Esophagus squamous epithelium (tissue), 4 donors: ENCODE measurements at regions not wholly inside any gene's neighbourhood (a gene's known extent, or its start where the extent isn't known, plus 50 kb on each side); places are given as distances from the start of the nearest gene placed in this dataset.

ENCODE experiments used
- CTCF ChIP-seq, 6 experiments: fragments of 450-650 bp in 4 of 6; fragments of 200-600 bp in 2 of 6; sonication (generic) in 2 of 6; IDR thresholded peaks; one replicate each; pipeline ENCODE4 v1.5.1; 2016 to 2019; ENCODE audit warnings: antibody characterized with exemption in 6 of 6, mild to moderate bottlenecking in 4 of 6, moderate library complexity in 4 of 6
- POLR2A ChIP-seq, 4 donors: fragments of 450-650 bp; IDR thresholded peaks; one replicate each; pipeline ENCODE4 v1.6.1; 2017; ENCODE audit warnings: antibody characterized with exemption in 4 of 4, mild to moderate bottlenecking in 4 of 4, moderate library complexity in 3 of 4

- TF ChIP-seq POLR2A (IDR thresholded peaks at IDR 0.05) (no peak), CTCF (IDR thresholded peaks at IDR 0.05) (no peak)
Measured at GRCh38 chr14:103277931-103278330, 56.1 kb upstream of the EIF5 start.
